GM23338 (cell line): ENCODE measurements at regions not wholly inside any gene's neighbourhood (a gene's known extent, or its start where the extent isn't known, plus 50 kb on each side); places are given as distances from the start of the nearest gene placed in this dataset.

Source experiments
- EZH2phosphoT487 ChIP-seq: fragments of 200-600 bp; sonication (generic); IDR thresholded peaks from one replicate; pipeline ENCODE4 v1.8.1; 2018; ENCODE audit warnings: antibody characterized with exemption; ENCODE audit not compliant: unreplicated experiment
- REST ChIP-seq: IDR thresholded peaks from one replicate; pipeline ENCODE4 v1.6.1; 2018; ENCODE audit warnings: antibody characterized with exemption; ENCODE audit not compliant: unreplicated experiment

DNA sequence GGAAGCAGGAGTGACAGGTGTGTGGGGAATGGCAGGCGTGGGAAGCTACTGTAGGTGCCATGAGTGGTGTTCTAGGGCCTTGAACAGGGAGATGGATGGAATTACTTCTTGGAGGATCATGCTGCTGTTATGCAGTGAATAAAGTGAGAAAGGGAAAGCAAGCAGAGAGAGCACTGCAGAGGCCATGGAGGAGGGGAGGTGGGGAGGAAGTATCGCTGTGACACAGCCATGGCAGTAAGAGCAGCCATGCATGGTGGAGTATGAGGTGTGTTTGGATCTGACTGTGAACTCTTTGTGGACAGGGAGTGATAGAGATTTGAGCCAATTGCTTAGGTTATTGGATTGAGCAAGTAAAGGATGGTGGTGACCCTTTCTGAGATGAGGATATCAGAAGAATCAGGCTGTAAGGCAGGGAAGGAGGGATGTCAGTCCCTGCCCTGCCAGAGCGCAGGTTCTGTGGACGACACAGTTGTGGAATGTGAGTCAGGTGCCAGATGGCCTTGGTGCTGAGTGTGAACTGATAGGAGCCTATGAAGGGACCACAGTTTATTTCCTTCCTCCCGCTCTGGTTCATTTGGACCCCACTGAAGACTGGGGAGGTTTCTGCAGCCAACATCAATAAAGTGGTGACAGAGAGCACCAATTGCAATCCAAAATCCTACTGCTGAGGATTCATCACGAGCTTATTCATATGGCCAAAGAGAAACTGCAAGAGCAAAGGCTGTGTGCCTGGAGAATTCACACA is 105.5 kb upstream of the TMEM72 start:
- TF ChIP-seq REST: no peak
- no peak for TF ChIP-seq EZH2phosphoT487
